ENCODE measurements at regions not wholly inside any gene's neighbourhood (a gene's known extent, or its start where the extent isn't known, plus 50 kb on each side); places are given as distances from the start of the nearest gene placed in this dataset.

GRCh38 chr14:38110258-38110657 is 97.4 kb upstream of the SSTR1 start:
- DNase-seq (ENCODE audit: low read depth, low spot score): no peak

- no peak for DNase-seq (ENCODE audit: low read depth, low spot score)
Measured at GRCh38 chr14:38111046-38111445, 96.7 kb upstream of the SSTR1 start.

GRCh38 chr14:38113546-38113945 is 94.2 kb upstream of the SSTR1 start:
- DNase-seq (ENCODE audit: low read depth, low spot score): no peak

- DNase-seq (ENCODE audit: low read depth, low spot score): no peak
Measured at GRCh38 chr14:38116895-38117294, 90.8 kb upstream of the SSTR1 start.

- no peak for DNase-seq (ENCODE audit: low read depth, low spot score)
Measured at GRCh38 chr14:38120109-38120508, 87.6 kb upstream of the SSTR1 start.

- no peak for DNase-seq (ENCODE audit: low read depth, low spot score)
Measured at GRCh38 chr14:38121320-38122020, 86.2 kb upstream of the SSTR1 start.

GRCh38 chr14:38122241-38122640 is 85.5 kb upstream of the SSTR1 start:
- no peak for DNase-seq (ENCODE audit: low read depth, low spot score)

GRCh38 chr14:38124506-38124905 is 83.2 kb upstream of the SSTR1 start:
- no peak for DNase-seq (ENCODE audit: low read depth, low spot score)

GRCh38 chr14:38125481-38126037 is 82.1 kb upstream of the SSTR1 start:
- DNase-seq (ENCODE audit: low read depth, low spot score): no peak

- no peak for DNase-seq (ENCODE audit: low read depth, low spot score)
Measured at GRCh38 chr14:38127356-38127755, 80.3 kb upstream of the SSTR1 start.

GRCh38 chr14:38127784-38128183 is 79.9 kb upstream of the SSTR1 start:
- no peak for DNase-seq (ENCODE audit: low read depth, low spot score)

GRCh38 chr14:38128640-38129039 is 79.1 kb upstream of the SSTR1 start:
- no peak for DNase-seq (ENCODE audit: low read depth, low spot score)

GRCh38 chr14:38129192-38129591 is 78.5 kb upstream of the SSTR1 start:
- DNase-seq (ENCODE audit: low read depth, low spot score): no peak

GRCh38 chr14:38129705-38130104 is 78.0 kb upstream of the SSTR1 start:
- DNase-seq (ENCODE audit: low read depth, low spot score): no peak

- DNase-seq (ENCODE audit: low read depth, low spot score): no peak
Measured at GRCh38 chr14:38134416-38135030, 73.2 kb upstream of the SSTR1 start.

GRCh38 chr14:38135106-38135867 is 72.4 kb upstream of the SSTR1 start:
- DNase-seq (ENCODE audit: low read depth, low spot score): no peak

- no peak for DNase-seq (ENCODE audit: low read depth, low spot score)
Measured at GRCh38 chr14:38137005-38137404, 70.7 kb upstream of the SSTR1 start.

- DNase-seq (ENCODE audit: low read depth, low spot score): no peak
Measured at GRCh38 chr14:38138473-38139138, 69.1 kb upstream of the SSTR1 start.

- DNase-seq (ENCODE audit: low read depth, low spot score): no peak
Measured at GRCh38 chr14:38139926-38140325, 67.8 kb upstream of the SSTR1 start.

- no peak for DNase-seq (ENCODE audit: low read depth, low spot score)
Measured at GRCh38 chr14:38143170-38143569, 64.5 kb upstream of the SSTR1 start.

GRCh38 chr14:38143659-38144505 is 63.8 kb upstream of the SSTR1 start:
- DNase-seq (ENCODE audit: low read depth, low spot score): no peak
